Right cardiac atrium (tissue), 5 donors: ENCODE measurements at regions not wholly inside any gene's neighbourhood (a gene's known extent, or its start where the extent isn't known, plus 50 kb on each side); places are given as distances from the start of the nearest gene placed in this dataset.
A peak's percentile ranks its signal among the peaks of the same experiment; 100 is the strongest.
"Not testable (repeated sequence)": the region's sequence is repeated elsewhere in the genome, so short reads cannot be mapped to it uniquely, and the experiment has no call there.

Source experiments
- ATAC-seq, 2 donors: fragments of 200-7000 bp; cut with Tn5 transposase; one replicate each; pipeline versions ENCODE4 v1.8.0 to v1.9.1; 2020; ENCODE audit warnings: moderate library complexity in 2 of 2, mild to moderate bottlenecking in 1 of 2
- DNase-seq, 3 donors: peaks; one replicate each; pipeline ENCODE4 v3.0.0-alpha.2; 2020
- H3K27ac ChIP-seq: one replicate; pipeline ENCODE4 v1.5.1; 2013; ENCODE audit warnings: mild to moderate bottlenecking, low read length, control low read depth, moderate library complexity
- H3K27me3 ChIP-seq: one replicate; pipeline ENCODE4 v1.6.1; 2013; ENCODE audit not compliant: control insufficient read depth, insufficient read depth
- H3K4me1 ChIP-seq: one replicate; pipeline ENCODE4 v1.6.1; 2013; ENCODE audit warnings: low read length; ENCODE audit not compliant: control insufficient read depth, insufficient read depth
- H3K4me3 ChIP-seq: one replicate; pipeline ENCODE4 v1.5.1; 2013; ENCODE audit warnings: low read length, control low read depth
- H3K9me3 ChIP-seq: one replicate; pipeline ENCODE4 v1.6.1; 2013; ENCODE audit warnings: low read length; ENCODE audit not compliant: control insufficient read depth
- WGBS: extraction: QIAGEN DNeasy Blood & Tissue Kit; methylation state at CpG from one replicate; pipeline ENCODE4 v1.1.7; 2013; 5-methylcytosine and 5-hydroxymethylcytosine counted together
- intact Hi-C, 4 donors: fragments of 100-400 bp; cut with DNase I; formaldehyde crosslinking; loops; one replicate each; pipeline versions ENCODE4 v1.11.0 to v1.14.0; 2022 to 2023
- donor health status: healthy with polysubstance abuse.
- donor health status: DM: no; HTN: yes; CAD: no.
- donor health status: DM: no; HTN: no; CAD: no.
- donor health status: DM: no; HTN: yes; CAD: no; lungs with severe emphysema.
- donor health status: DM: yes; HTN: yes; CAD: no.

GRCh38 chr4:66568001-66568400 lies 897.7 kb upstream of the EPHA5 start:
- Histone ChIP-seq H3K27ac (no peak overlapping the region), H3K27me3 (no peaks in the 10 kb centered on the region), H3K9me3 (no peaks in the 10 kb centered on the region), H3K4me1 (no peaks in the 10 kb centered on the region), H3K4me3 (no peak overlapping the region)
- ATAC-seq, result no peak
- 89% methylated on average over 2 of the region's 2 CpGs for WGBS
- DNase-seq, result no peak
- intact Hi-C loops, result no loop called here

GRCh38 chr4:66567551-66567950 lies 897.3 kb upstream of the EPHA5 start:
- ATAC-seq, result no peak
- no peak overlapping the region for H3K4me3 ChIP-seq
- no peak for DNase-seq
- H3K9me3 ChIP-seq, result no peaks in the 10 kb centered on the region
- intact Hi-C loops, result no loop called here
- H3K4me1 ChIP-seq, result no peaks in the 10 kb centered on the region
- H3K27ac ChIP-seq, result no peak overlapping the region
- H3K27me3 ChIP-seq, result no peaks in the 10 kb centered on the region

GRCh38 chr4:66565801-66566200 lies 895.5 kb upstream of the EPHA5 start:
- ATAC-seq, result no peak

GRCh38 chr4:66564901-66565651 lies 894.8 kb upstream of the EPHA5 start:
- no peaks in the 10 kb centered on the region for H3K9me3 ChIP-seq
- no peak overlapping the region for H3K27ac ChIP-seq
- intact Hi-C loops, result no loop called here
- H3K4me3 ChIP-seq, result no peak overlapping the region
- DNase-seq (peak in 1 of 3 donors; percentile 19), ATAC-seq (no peak)
- 78% methylated on average over 12 of the region's 12 CpGs for WGBS
- no peaks in the 10 kb centered on the region for H3K27me3 ChIP-seq
- H3K4me1 ChIP-seq, result no peaks in the 10 kb centered on the region

More at GRCh38 chr4:66565801-66566200, 895.5 kb upstream of the EPHA5 start:
- intact Hi-C loops, result no loop called here
- H3K27me3 ChIP-seq, result no peaks in the 10 kb centered on the region
- no peak overlapping the region for H3K4me3 ChIP-seq
- H3K9me3 ChIP-seq, result no peaks in the 10 kb centered on the region
- no peak for DNase-seq
- no peak overlapping the region for H3K27ac ChIP-seq
- H3K4me1 ChIP-seq, result no peaks in the 10 kb centered on the region

GRCh38 chr4:66562276-66562806 lies 892.1 kb upstream of the EPHA5 start:
- ATAC-seq, result peak in 1 of 2 donors; percentile 81
- no peak overlapping the region for H3K27ac ChIP-seq
- H3K4me1 ChIP-seq, result no peaks in the 10 kb centered on the region
- no peaks in the 10 kb centered on the region for H3K9me3 ChIP-seq
- DNase-seq, result no peak
- H3K4me3 ChIP-seq, result no peak overlapping the region
- intact Hi-C loops, result no loop called here
- H3K27me3 ChIP-seq, result no peaks in the 10 kb centered on the region

- H3K4me1 ChIP-seq, ATAC-seq, intact Hi-C loops, H3K9me3 ChIP-seq, H3K4me3 ChIP-seq, H3K27me3 ChIP-seq, H3K27ac ChIP-seq: not testable (repeated sequence)
- WGBS, result 95% methylated on average over 42 of the region's 42 CpGs
- peak in 2 of 3 donors; percentile 44 to 52 for DNase-seq
Observed at GRCh38 chr4:66561465-66562053, 891.3 kb upstream of the EPHA5 start.

- Histone ChIP-seq H3K4me1 (no peaks in the 10 kb centered on the region), H3K4me3 (no peak overlapping the region), H3K9me3 (no peaks in the 10 kb centered on the region), H3K27ac (no peak overlapping the region), H3K27me3 (no peaks in the 10 kb centered on the region)
- DNase-seq (no peak), ATAC-seq (no peak)
- intact Hi-C loops, result no loop called here
Observed at GRCh38 chr4:66558651-66559050, 888.4 kb upstream of the EPHA5 start.

- 85% methylated on average over 10 of the region's 10 CpGs for WGBS
- no peak for DNase-seq
- Histone ChIP-seq H3K27ac (no peak overlapping the region), H3K4me1 (no peaks in the 10 kb centered on the region), H3K4me3 (no peak overlapping the region), H3K27me3 (no peaks in the 10 kb centered on the region), H3K9me3 (no peaks in the 10 kb centered on the region)
- ATAC-seq, result no peak
- intact Hi-C loops, result no loop called here
Observed at GRCh38 chr4:66556651-66557278, 886.5 kb upstream of the EPHA5 start.

GRCh38 chr4:66555301-66555700 lies 885.0 kb upstream of the EPHA5 start:
- H3K9me3 ChIP-seq, result no peaks in the 10 kb centered on the region
- 29% methylated on average over 2 of the region's 2 CpGs for WGBS
- H3K27me3 ChIP-seq, result no peaks in the 10 kb centered on the region
- DNase-seq (no peak), ATAC-seq (no peak)
- intact Hi-C loops, result no loop called here
- H3K4me1 ChIP-seq, result no peaks in the 10 kb centered on the region
- no peak overlapping the region for H3K27ac ChIP-seq
- H3K4me3 ChIP-seq, result no peak overlapping the region

- DNase-seq (no peak), ATAC-seq (no peak)
- no peak overlapping the region for H3K27ac ChIP-seq
- no peaks in the 10 kb centered on the region for H3K9me3 ChIP-seq
- H3K4me1 ChIP-seq, result no peaks in the 10 kb centered on the region
- no peak overlapping the region for H3K4me3 ChIP-seq
- intact Hi-C loops, result no loop called here
- no peaks in the 10 kb centered on the region for H3K27me3 ChIP-seq
- 49% methylated on average over 2 of the region's 2 CpGs for WGBS
Observed at GRCh38 chr4:66554826-66555225, 884.5 kb upstream of the EPHA5 start.

GRCh38 chr4:66545301-66545700 lies 875.0 kb upstream of the EPHA5 start:
- DNase-seq, H3K9me3 ChIP-seq, intact Hi-C loops, H3K27me3 ChIP-seq, H3K27ac ChIP-seq, H3K4me1 ChIP-seq, H3K4me3 ChIP-seq, ATAC-seq: not testable (repeated sequence)
- WGBS, result 93% methylated on average over 11 of the region's 11 CpGs
